HL-60/S4 (cell line): ENCODE measurements at regions not wholly inside any gene's neighbourhood (a gene's known extent, or its start where the extent isn't known, plus 50 kb on each side); places are given as distances from the start of the nearest gene placed in this dataset.

Experiments
- in situ Hi-C: fragments of 300-500 bp; cut with MboI; formaldehyde crosslinking; loops from 2 replicates; pipeline ENCODE4 v1.14.3; 2022; ENCODE audit warnings: low sequenced_read_pairs

GRCh38 chr12:111225307-111225706, 143.6 kb downstream of the PHETA1 start:
- in situ Hi-C loops, result no loop called here

DNA sequence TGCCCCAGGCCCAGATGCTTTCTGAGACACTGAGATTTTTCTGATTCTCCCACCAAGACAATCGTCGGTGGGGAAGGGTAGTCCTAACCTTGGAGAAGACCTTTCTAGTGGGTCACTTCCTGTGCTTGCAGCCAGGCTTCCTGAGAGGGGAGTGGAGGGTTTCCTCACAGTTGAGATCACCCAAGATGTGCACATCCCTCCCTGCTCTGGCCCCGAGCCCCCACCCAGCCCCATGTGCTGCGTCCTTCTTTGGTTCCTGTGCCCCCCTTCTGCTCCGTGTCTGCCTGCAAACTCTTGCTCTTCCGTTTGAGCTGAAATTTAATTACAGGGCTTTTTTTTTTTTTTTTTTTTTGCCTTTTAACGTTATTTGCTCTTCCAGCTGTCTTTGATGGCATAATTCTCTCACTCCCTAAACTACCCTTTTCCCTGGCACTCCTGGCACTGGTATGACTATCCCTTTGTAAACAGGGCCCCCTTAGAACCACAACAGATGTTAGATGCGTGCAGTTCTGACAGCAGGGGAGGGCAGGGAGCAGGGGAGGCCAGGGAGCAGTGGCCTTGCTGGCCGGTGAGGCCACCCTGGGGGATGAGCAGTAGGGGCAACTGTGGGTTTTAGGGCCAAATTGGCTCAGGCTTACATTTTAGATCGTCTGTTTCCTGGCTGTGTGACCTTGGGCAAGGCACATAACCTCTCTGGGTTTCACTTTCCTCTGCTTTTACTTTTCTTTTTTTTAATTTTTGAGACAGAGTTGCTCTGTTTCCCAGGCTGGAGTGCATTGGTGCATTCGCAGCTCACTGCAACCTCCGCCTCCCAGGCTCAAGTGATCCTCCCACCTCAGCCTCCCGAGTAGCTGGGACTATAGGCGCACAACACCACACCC, 144.5 kb downstream of the PHETA1 start:
- in situ Hi-C loops, result no loop called here

DNA sequence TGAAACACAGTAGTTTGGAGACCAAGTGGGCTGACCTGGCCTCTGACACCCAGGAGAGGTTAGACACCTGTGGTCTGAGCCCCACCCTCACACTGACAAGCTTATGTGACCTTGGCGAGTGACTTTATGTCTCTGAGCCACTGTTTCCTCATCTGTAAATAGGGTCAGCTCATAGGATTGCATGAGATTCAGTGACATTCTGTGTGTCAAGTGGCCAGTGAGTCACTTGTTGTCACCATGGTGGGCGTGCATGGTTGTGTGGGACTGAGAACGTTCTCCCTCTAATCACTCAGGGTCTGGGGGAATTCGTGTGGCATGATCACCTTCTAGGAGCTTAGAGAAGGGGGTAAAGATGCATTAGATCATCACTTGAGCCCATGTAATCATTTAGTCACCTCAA, 146.4 kb downstream of the PHETA1 start:
- in situ Hi-C loops, result no loop called here

DNA sequence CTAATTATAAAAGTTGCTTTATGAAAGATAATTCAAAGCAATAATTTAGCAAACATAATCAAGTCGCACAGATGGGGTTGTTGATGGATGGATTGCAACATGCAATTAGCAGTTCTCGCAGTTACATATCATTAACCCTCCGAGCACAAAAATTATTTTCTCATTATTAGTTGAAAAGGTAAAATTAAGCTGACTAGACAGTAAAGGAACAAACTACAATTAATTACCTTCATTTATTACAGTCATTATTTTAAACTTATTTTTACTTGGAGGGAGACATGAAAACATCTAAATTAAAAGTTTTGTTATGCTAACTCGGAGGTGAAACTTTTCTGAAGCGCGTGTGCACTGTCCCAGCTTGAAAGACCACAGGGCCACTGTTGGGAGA, 146.9 kb downstream of the PHETA1 start:
- in situ Hi-C loops, result no loop called here

- in situ Hi-C loops, result no loop called here
Observed at GRCh38 chr12:111221062-111222026, 147.6 kb downstream of the PHETA1 start.

GRCh38 chr12:111220363-111220762, 148.5 kb downstream of the PHETA1 start:
- in situ Hi-C loops, result no loop called here

- in situ Hi-C loops, result no loop called here
Observed at GRCh38 chr12:111219440-111219839, 149.5 kb downstream of the PHETA1 start.

GRCh38 chr12:111218499-111218898, 150.4 kb downstream of the PHETA1 start:
- in situ Hi-C loops, result no loop called here

- in situ Hi-C loops, result no loop called here
Observed at GRCh38 chr12:111216387-111217159, 152.3 kb downstream of the PHETA1 start.

GRCh38 chr12:111215881-111216280, 153.0 kb downstream of the PHETA1 start:
- in situ Hi-C loops, result no loop called here

GRCh38 chr12:111214401-111214800, 154.5 kb downstream of the PHETA1 start:
- in situ Hi-C loops, result no loop called here

- in situ Hi-C loops, result no loop called here
Observed at GRCh38 chr12:111213561-111213960, 155.3 kb downstream of the PHETA1 start.

DNA sequence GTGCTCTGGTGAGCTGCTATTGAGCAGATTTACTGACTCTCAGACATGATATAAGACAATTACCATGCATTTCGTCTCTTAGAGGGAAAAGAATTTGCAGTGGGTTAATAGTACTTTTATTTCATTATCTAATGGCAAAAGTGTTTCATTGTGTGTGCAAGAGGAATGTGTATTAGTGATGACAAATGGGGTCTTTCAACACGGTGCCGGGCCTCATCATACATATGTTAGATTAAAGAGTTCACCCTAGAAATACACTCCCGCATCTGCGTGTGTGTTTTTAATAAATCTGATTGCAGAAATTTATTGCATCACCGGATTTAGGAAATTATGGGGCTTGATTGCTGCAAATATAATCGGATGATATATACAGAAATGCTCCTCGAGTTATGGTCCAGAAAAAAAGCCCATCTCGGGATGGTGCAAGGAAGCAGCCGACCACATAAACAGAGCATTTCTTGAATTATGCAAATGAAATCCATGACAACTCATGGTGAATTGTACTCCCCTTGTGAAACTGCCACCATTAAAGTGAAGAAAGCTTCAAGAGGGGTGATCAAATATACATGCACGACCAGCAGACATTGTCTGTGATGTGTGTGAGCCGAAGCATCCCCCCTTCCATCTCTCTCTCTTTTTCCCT, 156.0 kb downstream of the PHETA1 start:
- in situ Hi-C loops, result no loop called here

DNA sequence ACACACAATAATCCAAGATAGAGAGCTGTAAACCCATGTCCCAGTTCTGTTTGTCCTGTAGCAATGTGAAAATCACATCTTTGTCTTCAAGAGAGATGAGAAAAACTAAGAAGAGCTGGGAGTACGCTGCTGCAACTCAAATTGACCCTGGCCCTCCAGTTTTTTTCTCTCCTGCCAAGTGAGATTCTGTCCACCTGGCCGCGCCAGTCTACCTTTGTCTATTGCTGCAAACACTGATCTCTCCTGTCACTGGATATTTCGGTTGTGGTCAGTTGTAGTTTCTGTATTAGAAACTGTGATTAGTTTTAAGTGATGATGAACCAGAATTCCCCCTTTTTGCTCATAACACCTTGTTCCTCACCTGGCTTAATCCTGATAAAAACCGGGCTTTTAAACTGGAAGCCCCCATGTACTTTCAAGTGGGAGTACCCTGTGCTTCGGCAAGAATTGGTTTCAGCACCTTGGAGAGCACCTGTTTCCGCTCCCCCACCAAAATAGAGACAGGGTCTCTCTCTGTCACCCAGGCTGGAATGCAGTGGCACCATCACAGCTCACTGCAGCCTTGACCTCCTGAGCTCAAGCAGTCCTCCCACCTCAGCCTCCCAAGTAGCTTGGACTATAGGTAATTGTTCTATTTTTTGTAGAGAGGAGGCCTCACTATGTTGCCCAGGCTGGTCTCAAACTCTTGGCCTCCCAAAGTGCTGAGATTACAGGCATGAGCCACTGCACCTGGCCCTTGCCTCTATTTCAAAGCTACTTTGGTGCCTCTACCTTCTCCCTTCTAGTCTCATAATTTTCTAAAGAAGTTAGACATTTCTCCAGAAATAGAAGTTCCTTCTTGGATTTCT, 156.8 kb downstream of the PHETA1 start:
- in situ Hi-C loops, result no loop called here

DNA sequence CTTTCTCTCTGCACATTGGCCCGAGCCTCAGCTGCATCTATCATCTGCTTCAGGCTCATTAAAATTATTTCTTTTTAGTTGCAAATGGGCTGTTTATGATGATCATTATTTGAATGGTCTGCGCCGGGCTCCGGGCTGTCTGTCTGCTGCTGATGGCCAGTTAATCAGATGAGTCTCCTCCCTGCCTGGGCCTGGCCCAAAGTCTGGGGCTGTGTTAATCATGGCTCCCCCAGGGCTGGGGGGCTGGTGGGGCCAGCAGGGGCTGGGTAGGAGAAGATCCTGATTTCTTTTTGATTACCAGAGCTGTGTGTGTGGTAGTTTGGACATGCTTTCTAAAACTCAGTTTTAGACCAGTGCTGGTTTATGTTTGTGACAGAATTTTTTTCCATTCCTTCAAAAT, 159.1 kb downstream of the PHETA1 start:
- in situ Hi-C loops, result no loop called here

GRCh38 chr12:111207761-111208160, 161.1 kb downstream of the PHETA1 start:
- in situ Hi-C loops, result no loop called here

DNA sequence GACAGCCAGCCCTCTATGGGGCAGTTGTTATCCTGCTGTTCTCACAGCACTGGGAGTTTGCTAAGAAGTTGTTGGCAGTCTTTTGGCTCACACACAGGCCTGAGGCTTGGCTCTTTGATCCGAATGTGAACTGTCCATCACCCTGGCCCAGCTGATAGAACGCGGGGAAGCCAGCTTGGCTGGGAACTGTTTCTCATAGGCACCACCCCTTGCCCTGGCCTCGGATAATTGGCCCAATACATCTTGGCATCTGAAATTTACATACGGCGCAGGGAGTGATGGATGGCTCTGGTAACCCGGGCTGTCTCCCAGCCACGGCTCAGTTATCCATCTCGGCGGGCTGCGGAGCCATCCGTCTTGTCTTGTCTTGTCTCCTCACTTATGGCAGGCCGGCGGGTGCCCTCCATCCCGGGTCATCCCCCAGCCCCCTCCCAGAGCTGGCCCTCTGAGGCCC, 164.1 kb downstream of the PHETA1 start:
- in situ Hi-C loops, result no loop called here

- in situ Hi-C loops, result no loop called here
Observed at GRCh38 chr12:111203969-111204368, 164.9 kb downstream of the PHETA1 start.

GRCh38 chr12:111203446-111203845, 165.4 kb downstream of the PHETA1 start:
- in situ Hi-C loops, result no loop called here
